ENCODE measurements at regions not wholly inside any gene's neighbourhood (a gene's known extent, or its start where the extent isn't known, plus 50 kb on each side); places are given as distances from the start of the nearest gene placed in this dataset.
"Not testable (repeated sequence)": the region's sequence is repeated elsewhere in the genome, so short reads cannot be mapped to it uniquely, and the experiment has no call there.

GRCh38 chr4:86523333-86523732 lies 70.8 kb upstream of the PTPN13 start:
- no peak overlapping the region for H3K27ac Mint-ChIP-seq
- no peaks in the 10 kb centered on the region for H3K27me3 Mint-ChIP-seq (ENCODE audit: low read depth, poor library complexity)
- no peaks in the 10 kb centered on the region for H3K4me1 Mint-ChIP-seq
- peaks cover 72% of the 10 kb centered on the region for H3K36me3 Mint-ChIP-seq (ENCODE audit: low read depth)
- no peak for DNase-seq
- H3K4me3 Mint-ChIP-seq = no peak overlapping the region
- TF ChIP-seq, protein P1, sequence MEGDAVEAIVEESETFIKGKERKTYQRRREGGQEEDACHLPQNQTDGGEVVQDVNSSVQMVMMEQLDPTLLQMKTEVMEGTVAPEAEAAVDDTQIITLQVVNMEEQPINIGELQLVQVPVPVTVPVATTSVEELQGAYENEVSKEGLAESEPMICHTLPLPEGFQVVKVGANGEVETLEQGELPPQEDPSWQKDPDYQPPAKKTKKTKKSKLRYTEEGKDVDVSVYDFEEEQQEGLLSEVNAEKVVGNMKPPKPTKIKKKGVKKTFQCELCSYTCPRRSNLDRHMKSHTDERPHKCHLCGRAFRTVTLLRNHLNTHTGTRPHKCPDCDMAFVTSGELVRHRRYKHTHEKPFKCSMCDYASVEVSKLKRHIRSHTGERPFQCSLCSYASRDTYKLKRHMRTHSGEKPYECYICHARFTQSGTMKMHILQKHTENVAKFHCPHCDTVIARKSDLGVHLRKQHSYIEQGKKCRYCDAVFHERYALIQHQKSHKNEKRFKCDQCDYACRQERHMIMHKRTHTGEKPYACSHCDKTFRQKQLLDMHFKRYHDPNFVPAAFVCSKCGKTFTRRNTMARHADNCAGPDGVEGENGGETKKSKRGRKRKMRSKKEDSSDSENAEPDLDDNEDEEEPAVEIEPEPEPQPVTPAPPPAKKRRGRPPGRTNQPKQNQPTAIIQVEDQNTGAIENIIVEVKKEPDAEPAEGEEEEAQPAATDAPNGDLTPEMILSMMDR (IDR thresholded peaks at IDR 0.05) = no peak
- H3K9me3 Mint-ChIP-seq = peaks cover 85% of the 10 kb centered on the region

DNA sequence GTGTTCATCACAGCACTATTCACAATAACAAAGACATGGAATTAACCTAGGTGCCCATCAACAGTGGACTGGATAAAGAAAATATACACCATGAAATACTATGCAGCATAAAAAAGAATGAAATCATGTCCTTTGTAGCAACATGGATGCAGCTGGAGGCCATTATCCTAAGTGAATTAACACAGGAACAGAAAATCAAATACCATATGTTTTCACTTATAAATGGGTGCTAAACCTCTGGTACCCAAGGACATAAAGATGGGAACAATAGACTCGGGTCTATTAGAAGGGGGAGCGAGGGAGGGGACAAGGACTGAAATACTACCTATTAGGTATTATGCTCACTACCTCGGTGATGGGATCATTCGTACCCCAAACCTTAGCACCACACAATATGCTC lies 66.4 kb upstream of the PTPN13 start:
- H3K36me3 Mint-ChIP-seq (ENCODE audit: low read depth) = peaks cover 37% of the 10 kb centered on the region
- DNase-seq; H3K4me3 Mint-ChIP-seq; H3K27ac Mint-ChIP-seq; H3K27me3 Mint-ChIP-seq (ENCODE audit: low read depth, poor library complexity); H3K4me1 Mint-ChIP-seq: not testable (repeated sequence)
- peaks cover 41% of the 10 kb centered on the region for H3K9me3 Mint-ChIP-seq

DNA sequence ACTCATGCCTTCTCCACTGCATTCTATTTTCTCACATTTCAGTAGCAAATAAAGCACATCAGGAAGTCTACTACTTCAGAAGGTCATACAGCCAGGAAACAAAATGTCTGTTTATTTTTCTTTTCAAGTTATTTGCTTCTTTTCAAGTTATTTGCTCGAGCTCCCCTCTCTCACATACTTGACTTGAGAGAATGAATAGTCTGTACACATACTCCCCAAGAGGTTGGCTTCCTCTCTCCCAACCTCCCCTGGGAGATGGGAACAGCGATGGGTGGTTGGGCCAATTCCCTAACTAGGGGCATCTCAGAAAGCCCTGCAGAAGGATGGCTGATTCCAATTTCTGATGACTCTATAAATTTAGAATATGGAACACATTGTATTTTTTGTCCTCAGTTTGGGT lies 64.7 kb upstream of the PTPN13 start:
- TF ChIP-seq, protein P1 (IDR thresholded peaks at IDR 0.05) = no peak

DNA sequence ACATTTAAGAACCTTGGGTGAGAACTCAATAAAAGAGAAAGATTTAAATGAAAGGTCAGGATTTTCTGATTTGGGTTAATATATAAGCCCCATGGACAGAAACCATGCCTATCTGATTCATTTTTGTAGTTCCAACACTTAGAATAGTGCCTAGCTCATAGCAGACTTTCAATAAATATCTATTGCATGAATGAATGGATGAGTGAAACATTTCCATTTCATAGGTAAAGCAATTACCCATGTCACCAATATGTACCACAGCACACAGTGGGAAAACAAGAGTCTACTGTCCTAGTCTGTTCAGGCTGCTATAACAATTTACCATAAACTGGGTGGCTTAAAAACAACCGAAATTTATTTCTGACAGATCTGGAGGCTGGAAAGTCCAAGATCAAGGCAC lies 63.9 kb upstream of the PTPN13 start:
- no peak for DNase-seq
- H3K4me1 Mint-ChIP-seq = no peaks in the 10 kb centered on the region
- TF ChIP-seq, protein P1 (IDR thresholded peaks at IDR 0.05) = no peak
- peaks cover 18% of the 10 kb centered on the region for H3K9me3 Mint-ChIP-seq
- H3K27me3 Mint-ChIP-seq (ENCODE audit: low read depth, poor library complexity) = no peaks in the 10 kb centered on the region
- H3K4me3 Mint-ChIP-seq = no peak overlapping the region
- H3K27ac Mint-ChIP-seq = no peak overlapping the region
- H3K36me3 Mint-ChIP-seq (ENCODE audit: low read depth) = peaks cover 19% of the 10 kb centered on the region

More for the DNA sequence above, 64.7 kb upstream of the PTPN13 start:
- Mint-ChIP-seq H3K4me3 (no peak overlapping the region), H3K36me3 (ENCODE audit: low read depth) (peaks cover 22% of the 10 kb centered on the region), H3K27me3 (ENCODE audit: low read depth, poor library complexity) (no peaks in the 10 kb centered on the region), H3K4me1 (no peaks in the 10 kb centered on the region), H3K27ac (no peak overlapping the region), H3K9me3 (peaks cover 25% of the 10 kb centered on the region)
- DNase-seq = no peak

GRCh38 chr4:86531440-86531839 lies 62.7 kb upstream of the PTPN13 start:
- H3K36me3 Mint-ChIP-seq (ENCODE audit: low read depth) = peaks cover 7% of the 10 kb centered on the region
- peaks cover 5% of the 10 kb centered on the region for H3K9me3 Mint-ChIP-seq
- DNase-seq = no peak
- no peak overlapping the region for H3K4me3 Mint-ChIP-seq
- TF ChIP-seq, protein P1 (IDR thresholded peaks at IDR 0.05) = no peak
- no peaks in the 10 kb centered on the region for H3K4me1 Mint-ChIP-seq
- no peak overlapping the region for H3K27ac Mint-ChIP-seq
- no peaks in the 10 kb centered on the region for H3K27me3 Mint-ChIP-seq (ENCODE audit: low read depth, poor library complexity)

GRCh38 chr4:86532851-86533250 lies 61.3 kb upstream of the PTPN13 start:
- Mint-ChIP-seq H3K4me3 (no peak overlapping the region), H3K4me1 (no peaks in the 10 kb centered on the region), H3K27me3 (ENCODE audit: low read depth, poor library complexity) (no peaks in the 10 kb centered on the region), H3K27ac (no peak overlapping the region), H3K9me3 (peaks cover 3% of the 10 kb centered on the region), H3K36me3 (ENCODE audit: low read depth) (peaks cover 11% of the 10 kb centered on the region)
- no peak for DNase-seq
- TF ChIP-seq, protein P1 (IDR thresholded peaks at IDR 0.05) = no peak
